ENCODE measurements at regions not wholly inside any gene's neighbourhood (a gene's known extent, or its start where the extent isn't known, plus 50 kb on each side); places are given as distances from the start of the nearest gene placed in this dataset.

- Histone ChIP-seq H3K27me3 (no peaks in the 10 kb centered on the region), H3K27ac (no peak overlapping the region), H3K4me1 (no peaks in the 10 kb centered on the region), H3K36me3 (no peaks in the 10 kb centered on the region), H3K9me3 (no peaks in the 10 kb centered on the region), H3K4me3 (no peak overlapping the region)
- no peak for DNase-seq (ENCODE audit: low spot score in 2 of 2)
- TF ChIP-seq, protein P1, sequence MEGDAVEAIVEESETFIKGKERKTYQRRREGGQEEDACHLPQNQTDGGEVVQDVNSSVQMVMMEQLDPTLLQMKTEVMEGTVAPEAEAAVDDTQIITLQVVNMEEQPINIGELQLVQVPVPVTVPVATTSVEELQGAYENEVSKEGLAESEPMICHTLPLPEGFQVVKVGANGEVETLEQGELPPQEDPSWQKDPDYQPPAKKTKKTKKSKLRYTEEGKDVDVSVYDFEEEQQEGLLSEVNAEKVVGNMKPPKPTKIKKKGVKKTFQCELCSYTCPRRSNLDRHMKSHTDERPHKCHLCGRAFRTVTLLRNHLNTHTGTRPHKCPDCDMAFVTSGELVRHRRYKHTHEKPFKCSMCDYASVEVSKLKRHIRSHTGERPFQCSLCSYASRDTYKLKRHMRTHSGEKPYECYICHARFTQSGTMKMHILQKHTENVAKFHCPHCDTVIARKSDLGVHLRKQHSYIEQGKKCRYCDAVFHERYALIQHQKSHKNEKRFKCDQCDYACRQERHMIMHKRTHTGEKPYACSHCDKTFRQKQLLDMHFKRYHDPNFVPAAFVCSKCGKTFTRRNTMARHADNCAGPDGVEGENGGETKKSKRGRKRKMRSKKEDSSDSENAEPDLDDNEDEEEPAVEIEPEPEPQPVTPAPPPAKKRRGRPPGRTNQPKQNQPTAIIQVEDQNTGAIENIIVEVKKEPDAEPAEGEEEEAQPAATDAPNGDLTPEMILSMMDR (IDR thresholded peaks at IDR 0.05), result no peak
- intact Hi-C loops (cut with DNase I), result no loop called here
These were observed 433.8 kb upstream of the NOX3 start for GRCh38 chr6:155889410-155889809.

DNA sequence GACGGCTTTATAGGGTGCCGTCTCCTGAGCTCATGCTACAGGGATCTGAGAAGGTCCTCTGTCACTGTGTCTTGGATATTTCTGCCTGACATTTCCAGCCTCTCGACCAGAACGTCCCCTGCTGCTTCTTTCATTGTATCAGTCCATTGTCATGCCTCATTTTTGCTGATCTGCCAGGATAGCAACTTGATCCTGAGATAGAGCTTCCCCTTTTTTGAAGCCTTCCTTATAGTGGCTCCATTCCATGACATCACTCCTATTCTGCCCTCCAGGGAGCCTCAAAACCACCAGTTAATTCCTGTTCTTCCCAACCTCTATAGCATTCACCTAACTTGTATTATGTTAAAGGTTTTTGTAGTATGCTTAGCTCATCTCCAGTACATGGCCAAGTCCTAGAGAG lies 431.8 kb upstream of the NOX3 start:
- intact Hi-C loops (cut with DNase I), result no loop called here
- Histone ChIP-seq H3K27ac (no peak overlapping the region), H3K4me1 (no peaks in the 10 kb centered on the region), H3K4me3 (no peak overlapping the region), H3K36me3 (no peaks in the 10 kb centered on the region), H3K27me3 (no peaks in the 10 kb centered on the region), H3K9me3 (no peaks in the 10 kb centered on the region)
- TF ChIP-seq, protein P1 (IDR thresholded peaks at IDR 0.05), result no peak
- DNase-seq (ENCODE audit: low spot score in 2 of 2), result no peak

DNA sequence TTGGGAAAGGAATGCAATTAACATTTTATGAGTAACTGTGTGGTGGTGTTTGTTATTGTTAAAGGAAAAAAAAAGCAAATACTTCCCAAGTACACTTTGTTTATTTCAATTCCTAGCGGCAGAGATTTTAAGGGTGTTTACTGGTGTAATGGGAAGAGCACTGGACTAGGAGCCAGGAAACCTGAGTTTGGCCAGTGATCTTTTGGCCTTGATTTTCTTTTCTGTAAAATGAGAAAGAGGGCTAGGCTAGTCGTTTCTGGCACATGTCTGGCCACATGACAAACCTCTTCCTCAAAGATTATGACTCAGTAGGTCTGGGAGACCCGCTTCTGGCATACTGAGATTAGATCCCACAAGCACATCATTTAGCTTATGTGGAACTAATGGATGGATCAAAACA lies 428.1 kb upstream of the NOX3 start:
- H3K4me3 ChIP-seq, result no peak overlapping the region
- no peaks in the 10 kb centered on the region for H3K36me3 ChIP-seq
- intact Hi-C loops (cut with DNase I), result no loop called here
- no peaks in the 10 kb centered on the region for H3K27me3 ChIP-seq
- H3K4me1 ChIP-seq, result peaks cover 0 to 3% of the 10 kb centered on the region in 2 donors
- TF ChIP-seq, protein P1 (IDR thresholded peaks at IDR 0.05), result no peak
- no peak overlapping the region for H3K27ac ChIP-seq
- H3K9me3 ChIP-seq, result no peaks in the 10 kb centered on the region
- no peak for DNase-seq (ENCODE audit: low spot score in 2 of 2)

DNA sequence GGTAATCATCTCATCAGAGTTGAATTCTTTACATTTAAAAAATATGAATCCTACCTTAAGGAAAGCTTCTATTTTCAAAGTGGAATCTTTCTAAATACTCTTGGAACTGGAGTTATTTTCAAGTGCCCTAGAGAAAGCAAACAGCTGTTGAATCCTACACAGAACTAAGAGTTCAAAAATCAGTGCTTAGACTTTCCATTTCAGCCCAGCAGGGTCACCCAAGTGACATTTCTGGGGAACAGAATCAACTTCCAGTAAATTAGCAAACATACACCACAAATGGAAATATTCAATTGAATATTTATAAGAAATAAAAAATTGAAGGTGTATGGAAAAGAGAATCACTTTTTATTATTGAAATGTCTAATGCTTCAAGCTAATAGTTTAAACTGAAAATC lies 427.7 kb upstream of the NOX3 start:
- Histone ChIP-seq H3K9me3 (no peaks in the 10 kb centered on the region), H3K4me3 (no peak overlapping the region), H3K36me3 (no peaks in the 10 kb centered on the region), H3K27me3 (no peaks in the 10 kb centered on the region), H3K4me1 (peaks cover 0 to 3% of the 10 kb centered on the region in 2 donors), H3K27ac (no peak overlapping the region)
- no peak for DNase-seq (ENCODE audit: low spot score in 2 of 2)
- TF ChIP-seq, protein P1 (IDR thresholded peaks at IDR 0.05), result no peak
- intact Hi-C loops (cut with DNase I), result no loop called here

- DNase-seq (ENCODE audit: low spot score in 2 of 2), result no peak
- TF ChIP-seq, protein P1 (IDR thresholded peaks at IDR 0.05), result no peak
- Histone ChIP-seq H3K36me3 (no peaks in the 10 kb centered on the region), H3K4me3 (no peak overlapping the region), H3K9me3 (no peaks in the 10 kb centered on the region), H3K27ac (no peak overlapping the region), H3K27me3 (no peaks in the 10 kb centered on the region), H3K4me1 (peaks cover 0 to 3% of the 10 kb centered on the region in 2 donors)
- intact Hi-C loops (cut with DNase I), result no loop called here
These were observed 427.1 kb upstream of the NOX3 start for GRCh38 chr6:155882527-155883333.

Measured in ascending aorta (tissue), 2 donors.